NT2/D1 (cell line): ENCODE measurements at regions not wholly inside any gene's neighbourhood (a gene's known extent, or its start where the extent isn't known, plus 50 kb on each side); places are given as distances from the start of the nearest gene placed in this dataset.
"Not testable (repeated sequence)": the region's sequence is repeated elsewhere in the genome, so short reads cannot be mapped to it uniquely, and the experiment has no call there.

ENCODE experiments used
- DNase-seq: peaks from one replicate; pipeline ENCODE4 v3.0.0-alpha.2; 2011; ENCODE audit warnings: low read depth, low spot score
- H3K27me3 ChIP-seq: 2 replicates; pipeline ENCODE4 v1.6.0; 2011; ENCODE audit warnings: mild to moderate bottlenecking; ENCODE audit not compliant: insufficient read length, insufficient read depth
- H3K36me3 ChIP-seq: 2 replicates; pipeline ENCODE4 v1.6.1; 2011; ENCODE audit warnings: mild to moderate bottlenecking, low read length, mixed read lengths; ENCODE audit not compliant: insufficient read depth, insufficient read length
- H3K4me1 ChIP-seq: 2 replicates; pipeline ENCODE4 v1.5.1; 2011; ENCODE audit not compliant: insufficient read depth, insufficient read length
- H3K4me3 ChIP-seq: 2 replicates; pipeline ENCODE4 v1.5.1; 2011; ENCODE audit warnings: low read depth; ENCODE audit not compliant: insufficient read length
- H3K9ac ChIP-seq: 2 replicates; pipeline ENCODE4 v1.6.0; 2011; ENCODE audit warnings: low read depth; ENCODE audit not compliant: insufficient read length
- H3K9me3 ChIP-seq: 2 replicates; pipeline ENCODE4 v1.5.1; 2011; ENCODE audit warnings: mild to moderate bottlenecking, low read length; ENCODE audit not compliant: insufficient read depth
- SUZ12 ChIP-seq: IDR thresholded peaks from 2 replicates; pipeline ENCODE4 v1.6.1; 2011; ENCODE audit not compliant: insufficient read length, insufficient read depth; ENCODE audit errors: extremely low read depth
- YY1 ChIP-seq: IDR thresholded peaks from 2 replicates; pipeline ENCODE4 v1.6.1; 2011; ENCODE audit not compliant: insufficient read length, insufficient read depth
- ZNF274 ChIP-seq: IDR thresholded peaks from 2 replicates; pipeline ENCODE4 v1.6.1; 2011; ENCODE audit warnings: mild to moderate bottlenecking, low read depth, low read length

DNA sequence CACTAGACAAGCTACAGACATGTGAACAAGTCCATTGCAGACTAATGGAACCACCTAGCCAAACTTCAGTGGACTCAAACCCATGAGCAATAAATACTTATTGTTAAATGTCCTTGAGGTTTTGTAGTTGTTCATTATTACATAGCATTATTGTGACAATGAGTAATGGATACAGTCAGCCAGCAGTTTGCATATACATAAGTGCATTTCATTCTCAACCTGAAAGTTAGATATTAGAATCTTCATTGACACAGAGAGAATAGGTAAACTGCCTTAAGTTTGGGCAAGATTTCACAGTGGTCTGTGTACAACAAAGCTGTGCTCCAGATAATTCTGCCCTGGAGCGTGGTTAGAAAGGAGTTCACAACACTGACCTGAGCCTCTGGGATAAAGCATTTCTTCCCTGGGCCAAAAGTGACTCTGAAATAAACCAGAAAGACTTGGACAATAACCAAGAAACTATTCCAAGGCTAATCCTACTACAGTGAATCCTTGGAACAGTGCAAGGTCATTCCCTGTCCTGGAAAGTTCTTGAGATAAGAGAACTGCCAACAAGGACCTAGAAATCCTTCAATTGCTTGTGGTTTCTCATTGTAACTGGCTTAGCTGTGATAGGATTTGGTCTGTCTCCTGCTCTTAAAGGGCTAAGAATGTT lies 225.5 kb upstream of the STT3B start:
- H3K9me3 ChIP-seq: no peaks in the 10 kb centered on the region
- H3K4me1 ChIP-seq: no peaks in the 10 kb centered on the region
- DNase-seq: no peak
- no peak overlapping the region for H3K9ac ChIP-seq
- no peak overlapping the region for H3K4me3 ChIP-seq
- TF ChIP-seq YY1: no peak
- no peak for TF ChIP-seq ZNF274
- no peak for TF ChIP-seq SUZ12
- H3K36me3 ChIP-seq: no peaks in the 10 kb centered on the region
- no peaks in the 10 kb centered on the region for H3K27me3 ChIP-seq

DNA sequence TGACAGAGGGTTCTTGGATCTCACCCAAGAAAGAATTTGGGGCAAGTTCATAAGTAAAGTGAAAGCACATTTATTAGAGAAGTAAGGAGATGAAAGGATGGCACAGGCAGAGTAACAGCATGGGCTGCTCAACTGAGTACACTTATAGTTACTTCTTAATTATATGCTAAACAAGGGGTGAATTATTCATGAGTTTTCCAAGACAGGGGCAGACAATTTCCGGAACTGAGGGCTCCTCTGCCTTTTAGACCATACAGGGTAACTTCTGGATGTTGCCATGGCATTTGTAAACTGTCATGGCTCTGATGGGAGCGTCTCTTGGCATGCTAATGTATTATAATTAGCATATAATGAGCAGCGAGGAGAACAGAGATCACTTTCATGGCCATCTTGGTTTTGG lies 221.2 kb upstream of the STT3B start:
- Histone ChIP-seq H3K36me3 (no peaks in the 10 kb centered on the region), H3K4me3 (no peak overlapping the region), H3K4me1 (no peaks in the 10 kb centered on the region), H3K9ac (no peak overlapping the region), H3K27me3 (no peaks in the 10 kb centered on the region), H3K9me3 (peaks cover 12% of the 10 kb centered on the region; the same call in 1 of the 2 replicates)
- DNase-seq: no peak
- TF ChIP-seq YY1 (no peak), SUZ12 (no peak), ZNF274 (no peak)

DNA sequence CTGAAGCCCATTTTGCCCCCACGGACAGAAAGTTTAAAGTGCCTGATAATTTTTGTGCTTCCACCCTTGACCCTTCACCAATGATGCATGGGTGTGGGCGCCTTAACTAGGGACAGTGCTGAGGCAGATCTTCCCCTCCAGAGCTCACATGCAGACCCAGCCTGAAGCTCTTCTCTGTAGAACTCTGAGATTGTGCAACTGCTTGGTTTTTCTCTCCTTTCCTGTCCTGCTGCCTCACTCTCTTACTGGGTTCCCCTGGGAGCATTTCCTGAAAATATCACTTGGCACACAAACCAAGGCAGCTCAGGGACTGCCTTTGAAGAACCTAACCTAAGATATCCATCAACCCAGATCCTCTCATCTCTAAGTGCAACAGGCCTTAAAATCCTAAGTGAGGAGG lies 220.3 kb upstream of the STT3B start:
- no peak overlapping the region for H3K4me3 ChIP-seq
- no peaks in the 10 kb centered on the region for H3K4me1 ChIP-seq
- no peaks in the 10 kb centered on the region for H3K36me3 ChIP-seq
- DNase-seq: no peak
- TF ChIP-seq YY1 (no peak), SUZ12 (no peak), ZNF274 (no peak)
- H3K9me3 ChIP-seq: peaks cover 19% of the 10 kb centered on the region; the same call in 1 of the 2 replicates
- no peak overlapping the region for H3K9ac ChIP-seq
- H3K27me3 ChIP-seq: no peaks in the 10 kb centered on the region

DNA sequence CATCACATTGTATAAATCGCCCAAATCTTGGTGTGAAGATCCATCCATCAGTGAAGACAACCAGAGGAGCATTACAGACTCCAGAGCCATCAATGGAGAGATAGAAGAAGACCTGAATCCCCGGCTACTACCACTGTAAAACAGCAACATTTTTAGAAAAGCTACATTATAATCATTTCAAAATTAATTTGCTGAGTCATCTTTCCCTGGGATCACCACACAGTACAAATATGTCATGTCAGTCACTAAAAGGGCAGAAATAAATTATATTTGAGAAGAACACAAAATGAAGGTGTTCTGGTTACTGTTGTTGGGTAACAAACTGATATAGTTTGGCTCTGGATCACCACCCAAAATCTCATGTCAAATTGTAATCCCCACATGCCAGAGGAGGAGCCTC lies 218.5 kb upstream of the STT3B start:
- H3K4me1 ChIP-seq: no peaks in the 10 kb centered on the region
- H3K9ac ChIP-seq: no peak overlapping the region
- no peak for DNase-seq
- no peak for TF ChIP-seq YY1
- no peak for TF ChIP-seq ZNF274
- TF ChIP-seq SUZ12: no peak
- H3K36me3 ChIP-seq: no peaks in the 10 kb centered on the region
- H3K27me3 ChIP-seq: no peaks in the 10 kb centered on the region
- peaks cover 21% of the 10 kb centered on the region; the same call in 1 of the 2 replicates for H3K9me3 ChIP-seq
- no peak overlapping the region for H3K4me3 ChIP-seq

DNA sequence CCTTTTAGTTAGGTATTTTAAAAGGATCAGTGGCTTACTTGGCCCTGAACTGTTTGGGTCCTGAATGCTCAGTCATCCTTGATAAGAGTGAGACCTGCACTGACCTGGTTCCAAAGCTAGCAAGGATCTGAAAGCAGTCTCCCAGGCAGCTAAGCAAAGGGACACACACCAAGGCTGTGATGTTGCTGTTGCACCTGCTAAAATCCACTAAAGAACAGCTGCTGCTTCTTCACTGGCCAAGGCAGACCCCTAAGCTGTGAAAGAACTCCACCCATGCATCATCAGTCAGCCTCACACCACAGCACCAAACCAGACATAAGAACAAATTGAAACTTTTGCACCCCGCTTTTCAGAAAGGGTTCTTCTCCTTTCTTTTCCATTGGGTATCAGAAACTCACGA lies 213.4 kb upstream of the STT3B start:
- Histone ChIP-seq H3K27me3 (no peaks in the 10 kb centered on the region), H3K4me3 (no peak overlapping the region), H3K4me1 (no peaks in the 10 kb centered on the region), H3K9ac (no peak overlapping the region), H3K36me3 (no peaks in the 10 kb centered on the region), H3K9me3 (peaks cover 21% of the 10 kb centered on the region; the same call in 1 of the 2 replicates)
- no peak for TF ChIP-seq SUZ12
- no peak for TF ChIP-seq YY1
- DNase-seq: no peak

DNA sequence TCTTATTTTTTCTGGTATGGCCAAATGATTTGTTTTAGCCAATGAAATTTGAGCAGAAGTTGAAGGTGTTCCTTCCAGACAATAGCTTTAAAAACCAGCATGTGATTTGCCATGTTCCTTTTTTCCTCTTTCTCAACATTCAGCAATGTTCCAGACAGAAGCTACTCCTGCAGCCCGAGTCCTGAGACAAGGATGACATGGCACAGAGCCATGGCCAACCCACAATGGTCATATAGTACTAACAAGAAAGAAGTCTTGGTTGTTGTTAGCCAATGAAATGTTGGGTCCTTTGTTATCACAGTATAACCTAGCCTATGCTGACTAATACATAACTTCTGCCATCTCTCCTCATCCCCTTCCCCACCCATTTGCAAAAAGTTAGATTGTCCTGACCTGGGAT lies 211.1 kb upstream of the STT3B start:
- DNase-seq: no peak
- Histone ChIP-seq H3K4me3 (no peak overlapping the region), H3K9ac (no peak overlapping the region), H3K9me3 (peaks cover 17% of the 10 kb centered on the region; the same call in 1 of the 2 replicates), H3K27me3 (no peaks in the 10 kb centered on the region), H3K4me1 (no peaks in the 10 kb centered on the region), H3K36me3 (no peaks in the 10 kb centered on the region)
- TF ChIP-seq YY1: no peak
- no peak for TF ChIP-seq SUZ12
- TF ChIP-seq ZNF274: no peak

DNA sequence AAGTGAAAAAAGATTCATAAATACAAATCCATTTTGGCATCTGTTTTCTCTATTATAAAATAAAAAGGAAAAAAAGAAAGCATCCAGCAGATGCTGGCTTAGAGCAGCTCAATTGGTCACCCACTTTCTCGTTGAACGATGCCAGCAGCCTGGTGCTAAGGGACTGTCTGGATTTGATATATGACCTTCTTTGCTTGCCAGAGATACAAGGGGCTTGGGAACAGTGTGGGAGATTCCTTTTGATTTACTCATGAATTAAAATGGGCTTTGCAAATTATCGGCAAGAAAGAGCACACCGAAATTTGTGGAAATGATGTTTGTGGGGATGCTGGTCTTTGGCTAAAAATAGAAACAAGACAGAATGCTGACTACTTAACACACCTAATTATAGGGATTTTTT lies 210.3 kb upstream of the STT3B start:
- Histone ChIP-seq H3K9me3 (peaks cover 18% of the 10 kb centered on the region; the same call in 1 of the 2 replicates), H3K9ac (no peak overlapping the region), H3K4me1 (no peaks in the 10 kb centered on the region), H3K4me3 (no peak overlapping the region), H3K36me3 (no peaks in the 10 kb centered on the region), H3K27me3 (no peaks in the 10 kb centered on the region)
- TF ChIP-seq SUZ12 (no peak), ZNF274 (no peak), YY1 (no peak)
- no peak for DNase-seq

DNA sequence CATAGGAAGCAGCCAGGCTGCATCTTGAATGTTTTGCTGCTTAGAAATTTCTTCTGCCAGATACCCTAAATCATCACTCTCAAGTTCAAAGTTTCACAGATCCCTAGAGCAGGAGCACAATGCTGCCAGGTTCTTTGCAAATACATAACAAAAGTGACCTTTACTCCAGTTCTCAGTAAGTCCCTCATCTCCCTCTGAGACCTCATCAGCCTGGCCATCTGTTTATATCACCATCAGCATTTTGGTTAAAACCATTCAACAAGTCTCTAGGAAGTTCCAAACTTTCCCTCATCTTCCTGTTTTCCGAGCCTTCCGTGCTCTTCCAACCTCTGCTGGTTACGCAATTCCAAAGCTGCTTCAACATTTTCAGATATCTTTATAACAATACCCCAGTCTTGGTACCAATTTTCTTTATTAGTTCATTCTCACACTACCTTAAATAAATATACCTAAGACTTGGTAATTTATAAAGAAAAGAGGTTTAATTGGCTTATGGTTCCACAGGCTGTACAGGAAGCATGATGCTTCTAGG lies 204.8 kb upstream of the STT3B start:
- H3K36me3 ChIP-seq, H3K9ac ChIP-seq, H3K27me3 ChIP-seq, H3K4me1 ChIP-seq, H3K4me3 ChIP-seq, DNase-seq: not testable (repeated sequence)
- peaks cover 22% of the 10 kb centered on the region; the same call in 1 of the 2 replicates for H3K9me3 ChIP-seq
